IMR-90 (cell line): ENCODE measurements at regions not wholly inside any gene's neighbourhood (a gene's known extent, or its start where the extent isn't known, plus 50 kb on each side); places are given as distances from the start of the nearest gene placed in this dataset.

Experiments
- ATAC-seq: fragments of 200-7000 bp; cut with Tn5 transposase; 2 replicates; pipeline ENCODE4 v1.9.1; 2020; ENCODE audit warnings: low read depth, mild to moderate bottlenecking, moderate library complexity
- BruUV-seq: library from RNA; stranded (reverse); fragments of 400-500 nt; replicated peaks from 2 replicates; lab custom pipeline; 2021; lab: Mats Ljungman, UMichigan
- CTCF ChIA-PET: fragments of 300-600 bp; formaldehyde crosslinking; extraction: SDS; loops from one replicate; lab custom pipeline; 2021; ENCODE audit warnings: antibody characterized with exemption; lab: Yijun Ruan, JAX
- POLR2A ChIA-PET: fragments of 300-600 bp; sonication (Branson Sonifier 250); formaldehyde crosslinking; loops from one replicate; lab custom pipeline; 2022; ENCODE audit warnings: antibody characterized with exemption; ENCODE audit not compliant: unreplicated experiment; lab: Charles Lee
- DNase-seq: peaks from one replicate; pipeline ENCODE4 v3.0.0; 2013
- H2AFZ ChIP-seq: replicated peaks from 2 replicates; pipeline ENCODE3; 2013; ENCODE audit warnings: low read length, mild to moderate bottlenecking; ENCODE audit not compliant: poor library complexity
- H2AK5ac ChIP-seq: 2 replicates; pipeline ENCODE4 v1.6.1; 2013; ENCODE audit warnings: low read depth, low read length, inconsistent platforms
- H2AK9ac ChIP-seq: replicated peaks from 2 replicates; pipeline ENCODE3; 2013; ENCODE audit warnings: mild to moderate bottlenecking, low read depth, low read length, moderate library complexity; ENCODE audit not compliant: poor library complexity
- H2BK120ac ChIP-seq: 2 replicates; pipeline ENCODE4 v1.6.1; 2013; ENCODE audit warnings: low read depth, low read length, inconsistent platforms
- H2BK15ac ChIP-seq: 3 replicates; pipeline ENCODE4 v1.6.1; 2013; ENCODE audit warnings: low read depth, low read length, inconsistent platforms
- H2BK20ac ChIP-seq: 2 replicates; pipeline ENCODE4 v1.6.1; 2013; ENCODE audit warnings: low read depth, mild to moderate bottlenecking, inconsistent platforms, low read length, moderate library complexity
- H2BK5ac ChIP-seq: 2 replicates; pipeline ENCODE4 v1.6.1; 2013; ENCODE audit warnings: mild to moderate bottlenecking, low read depth, low read length, inconsistent platforms; ENCODE audit not compliant: poor library complexity, severe bottlenecking
- H3K14ac ChIP-seq: replicated peaks from 2 replicates; pipeline ENCODE4 v1.6.1; 2013; ENCODE audit warnings: low read depth, low read length, inconsistent platforms
- H3K18ac ChIP-seq: 2 replicates; pipeline ENCODE4 v1.6.1; 2013; ENCODE audit warnings: low read depth, low read length, control low read depth
- H3K23ac ChIP-seq: 2 replicates; pipeline ENCODE4 v1.6.1; 2013; ENCODE audit warnings: low read depth, low read length, inconsistent platforms
- H3K27ac ChIP-seq: 2 replicates; pipeline ENCODE4 v1.5.1; 2013; ENCODE audit warnings: mild to moderate bottlenecking, control low read depth, low read length; ENCODE audit not compliant: insufficient read depth
- H3K27me3 ChIP-seq: 2 replicates; pipeline ENCODE4 v1.6.1; 2013; ENCODE audit warnings: low read length; ENCODE audit not compliant: control insufficient read depth, insufficient read depth
- H3K36me3 ChIP-seq: 2 replicates; pipeline ENCODE4 v1.6.1; 2013; ENCODE audit warnings: low read length, mixed read lengths; ENCODE audit not compliant: control insufficient read depth, insufficient read depth
- H3K4ac ChIP-seq: 2 replicates; pipeline ENCODE4 v1.6.1; 2013; ENCODE audit warnings: low read depth, low read length, inconsistent platforms
- H3K4me1 ChIP-seq: 2 replicates; pipeline ENCODE4 v1.6.1; 2013; ENCODE audit warnings: low read length, mixed read lengths; ENCODE audit not compliant: control insufficient read depth, insufficient read depth
- H3K4me2 ChIP-seq: 2 replicates; pipeline ENCODE4 v1.6.1; 2013; ENCODE audit warnings: low read depth, mild to moderate bottlenecking, control low read depth, low read length, moderate library complexity
- H3K4me3 ChIP-seq: 2 replicates; pipeline ENCODE4 v1.5.1; 2013; ENCODE audit warnings: low read depth, mild to moderate bottlenecking, control low read depth, low read length, moderate library complexity; ENCODE audit not compliant: insufficient read depth
- H3K56ac ChIP-seq: 2 replicates; pipeline ENCODE4 v1.6.1; 2013; ENCODE audit warnings: low read length, inconsistent platforms; ENCODE audit not compliant: insufficient read depth; ENCODE audit errors: extremely low read depth
- H3K79me1 ChIP-seq, 2 experiments: 2 replicates each; pipeline ENCODE4 v1.6.1; 2013; ENCODE audit warnings: low read length in 2 of 2, inconsistent platforms in 1 of 2, low read depth in 1 of 2
- H3K9ac ChIP-seq: 2 replicates; pipeline ENCODE4 v1.6.1; 2013; ENCODE audit warnings: low read depth, low read length, control low read depth
- H3K9me1 ChIP-seq: 2 replicates; pipeline ENCODE4 v1.6.1; 2013; ENCODE audit warnings: low read length, inconsistent platforms; ENCODE audit not compliant: insufficient read depth
- H3K9me3 ChIP-seq: 2 replicates; pipeline ENCODE4 v1.6.1; 2013; ENCODE audit warnings: low read length; ENCODE audit not compliant: control insufficient read depth, insufficient read depth
- H4K20me1 ChIP-seq: 2 replicates; pipeline ENCODE4 v1.6.1; 2013; ENCODE audit warnings: low read length, inconsistent platforms; ENCODE audit not compliant: insufficient read depth
- H4K5ac ChIP-seq: 2 replicates; pipeline ENCODE4 v1.6.1; 2013; ENCODE audit warnings: mild to moderate bottlenecking, low read depth, low read length, control low read depth
- H4K8ac ChIP-seq, 2 experiments: 2 replicates each; pipeline ENCODE4 v1.6.1; 2013; ENCODE audit warnings: low read depth in 2 of 2, low read length in 2 of 2, control low read depth in 1 of 2, inconsistent platforms in 1 of 2
- H4K91ac ChIP-seq: 2 replicates; pipeline ENCODE4 v1.6.1; 2013; ENCODE audit warnings: low read depth, low read length, inconsistent platforms; ENCODE audit not compliant: insufficient read depth
- POLR2A ChIP-seq: IDR thresholded peaks from 2 replicates; pipeline ENCODE4 v1.6.1; 2012; ENCODE audit warnings: mild to moderate bottlenecking, low read depth, low read length
- WGBS, 2 experiments: methylation state at CpG; one replicate each; pipeline versions ENCODE4 v1.1.5 to v1.1.7; 2013; ENCODE audit warnings: missing lambda C conversion rate in 2 of 2; ENCODE audit not compliant: insufficient read length in 1 of 2; ENCODE audit errors: extremely low coverage in 2 of 2; 5-methylcytosine and 5-hydroxymethylcytosine counted together
- dilution Hi-C: fragments of 300-500 bp; cut with HindIII; formaldehyde crosslinking; loops from one replicate; pipeline ENCODE4 v1.14.3; 2018; ENCODE audit warnings: low sequenced_read_pairs; ENCODE audit not compliant: unreplicated experiment
- in situ Hi-C: fragments of 300-500 bp; cut with MboI; formaldehyde crosslinking; loops from 3 replicates; pipeline ENCODE4 v1.14.3; 2019; ENCODE audit warnings: low sequenced_read_pairs, inconsistent platforms, mixed read lengths
- intact Hi-C: fragments of 100-400 bp; cut with micrococcal nuclease; formaldehyde crosslinking; loops from 2 replicates; pipeline ENCODE4 v1.10.0; 2022

DNA sequence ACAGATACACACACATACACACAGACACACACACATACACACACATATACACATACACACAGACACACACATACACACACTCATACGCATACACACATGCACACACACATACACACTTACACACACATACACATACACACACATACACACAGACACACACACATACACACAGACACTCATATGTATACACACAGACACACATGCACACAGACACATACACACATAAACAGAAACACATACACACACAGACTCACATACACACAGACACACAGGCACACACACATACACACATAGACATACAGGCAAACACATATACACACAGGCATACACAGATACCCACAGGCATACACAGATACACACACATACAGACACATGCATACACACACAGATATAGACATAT is 143.9 kb upstream of the LYZL2 start:
- POLR2A ChIA-PET, result no interaction called here

More for the DNA sequence above, 143.9 kb upstream of the LYZL2 start:
- CTCF ChIA-PET, result no interaction called here
- H2AK5ac ChIP-seq, result peak overlapping the region; percentile 76; the same call in 1 of the 2 replicates
- peak overlapping the region; percentile 92; the same call in 1 of the 2 replicates for H2BK20ac ChIP-seq
- H3K18ac ChIP-seq, result no peak overlapping the region; the same call in 1 of the 2 replicates
- no peak overlapping the region for H3K23ac ChIP-seq
- no TSS peak for BruUV-seq
- peaks cover 9% of the 10 kb centered on the region for H3K9me1 ChIP-seq
- H3K79me1 ChIP-seq, result no peaks in the 10 kb centered on the region
- in situ Hi-C loops (loop anchor here (10.0 kb wide), 1 partner anchor 541 kb away; the partner anchor contains the start of gene ZEB1), intact Hi-C loops (no loop called here), dilution Hi-C loops (no loop called here)
- DNase-seq, result no peak
- H3K9me3 ChIP-seq, result peaks cover 24% of the 10 kb centered on the region
- H3K9ac ChIP-seq, result no peak overlapping the region
- ATAC-seq, result no peak
- no peaks in the 10 kb centered on the region for H3K36me3 ChIP-seq
- no peak overlapping the region for H4K91ac ChIP-seq
- H2BK15ac ChIP-seq, result peak overlapping the region; percentile 65; the same call in 2 of the 3 replicates
- peak overlapping the region; percentile 50 for H2BK120ac ChIP-seq
- H2AFZ ChIP-seq, result no peak overlapping the region
- H2AK9ac ChIP-seq, result no peak overlapping the region
- TF ChIP-seq POLR2A, result no peak
- H4K20me1 ChIP-seq, result no peaks in the 10 kb centered on the region
- H4K8ac ChIP-seq, result no peak overlapping the region
- peak overlapping the region; percentile 63 for H3K14ac ChIP-seq
- H2BK5ac ChIP-seq, result peak overlapping the region; percentile 84
- H3K4me2 ChIP-seq, result no peak overlapping the region
- H4K5ac ChIP-seq, result no peak overlapping the region
- peaks cover 11% of the 10 kb centered on the region for H3K4me1 ChIP-seq
- WGBS, 2 experiments, result no CpG with 5 or more reads among the region's 1 CpG
- H3K4ac ChIP-seq, result peak overlapping the region; percentile 13; the same call in 1 of the 2 replicates
- H3K27me3 ChIP-seq, result no peaks in the 10 kb centered on the region
- no peak overlapping the region for H3K56ac ChIP-seq
- H3K4me3 ChIP-seq, result no peak overlapping the region
- no peak overlapping the region for H3K27ac ChIP-seq
